Sigmoid colon (tissue), 6 donors: ENCODE measurements at regions not wholly inside any gene's neighbourhood (a gene's known extent, or its start where the extent isn't known, plus 50 kb on each side); places are given as distances from the start of the nearest gene placed in this dataset.

ENCODE experiments used
- DNase-seq: peaks from one replicate; pipeline ENCODE4 v3.0.0-alpha.2; 2019
- H3K27ac ChIP-seq, 4 donors: fragments of 200-600 bp; sonication (generic); one replicate each; pipeline ENCODE4 v1.5.1; 2016 to 2019; ENCODE audit warnings: mild to moderate bottlenecking in 1 of 4
- H3K27me3 ChIP-seq, 3 donors: fragments of 200-600 bp; sonication (generic); one replicate each; pipeline ENCODE4 v1.5.1; 2019; ENCODE audit warnings: mild to moderate bottlenecking in 1 of 3
- H3K36me3 ChIP-seq, 4 donors: fragments of 200-600 bp; sonication (generic); one replicate each; pipeline ENCODE4 v1.5.1; 2016 to 2019
- H3K4me1 ChIP-seq, 4 donors: fragments of 200-600 bp; sonication (generic); one replicate each; pipeline ENCODE4 v1.5.1; 2017 to 2019
- H3K4me3 ChIP-seq, 4 donors: fragments of 200-600 bp; sonication (generic); one replicate each; pipeline ENCODE4 v1.5.1; 2017 to 2019; ENCODE audit warnings: mild to moderate bottlenecking in 2 of 4, moderate library complexity in 1 of 4
- H3K9me3 ChIP-seq, 4 donors: fragments of 200-600 bp in 3 of 4; sonication (generic) in 3 of 4; one replicate each; pipeline versions ENCODE4 v1.5.1 to v1.6.1; 2013 to 2019
- EP300 ChIP-seq, 4 donors: sonication (generic); formaldehyde crosslinking; IDR thresholded peaks; one replicate each; pipeline ENCODE4 v1.6.1; 2017; ENCODE audit warnings: antibody characterized with exemption in 4 of 4
- POLR2A ChIP-seq, 2 donors: fragments of 450-650 bp; IDR thresholded peaks; one replicate each; pipeline ENCODE4 v1.6.1; 2016; ENCODE audit warnings: antibody characterized with exemption in 2 of 2, mild to moderate bottlenecking in 2 of 2, moderate library complexity in 2 of 2
- POLR2AphosphoS5 ChIP-seq, 4 donors: sonication (generic); formaldehyde crosslinking; IDR thresholded peaks; one replicate each; pipeline ENCODE4 v1.6.1; 2017; ENCODE audit warnings: antibody characterized with exemption in 4 of 4
- WGBS, 2 donors: extraction: QIAGEN DNeasy Blood & Tissue Kit; methylation state at CpG; one replicate each; pipeline ENCODE4 v1.1.7; 2013; 5-methylcytosine and 5-hydroxymethylcytosine counted together
- intact Hi-C: fragments of 100-400 bp; cut with DNase I; formaldehyde crosslinking; loops from one replicate; pipeline ENCODE4 v1.15.1; 2023
- TF ChIP-seq, protein P1 (sequence below), 4 experiments: fragments of 450-650 bp in 3 of 4; fragments of 200-600 bp in 1 of 4; IDR thresholded peaks; one replicate each; pipeline ENCODE4 v1.5.1; 2016 to 2019; ENCODE audit warnings: antibody characterized with exemption in 4 of 4, mild to moderate bottlenecking in 3 of 4, moderate library complexity in 2 of 4
- donor health status: healthy with polysubstance abuse.
- donor health status: healthy.

DNA sequence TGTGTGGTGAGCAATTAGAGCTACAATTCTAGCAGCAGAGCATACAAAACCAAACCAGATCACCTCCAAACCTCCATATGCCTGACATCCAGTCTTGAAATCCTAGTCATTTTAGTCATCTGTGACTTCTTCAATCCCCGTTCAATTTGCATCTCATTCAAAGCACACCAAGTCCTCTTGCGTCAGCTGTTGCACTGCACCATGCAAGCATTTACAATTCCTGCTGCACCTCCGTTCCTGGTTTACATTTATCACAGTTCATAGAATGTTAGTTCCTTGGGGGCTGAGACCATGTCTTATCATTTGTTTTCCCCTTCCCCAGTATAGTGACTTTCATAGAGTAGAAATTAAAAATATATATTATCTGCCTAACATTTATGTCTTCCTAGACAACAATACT lies 116.9 kb downstream of the BDH1 start:
- intact Hi-C loops, result no loop called here
- H3K4me3 ChIP-seq, result no peak overlapping the region
- H3K27me3 ChIP-seq, result peaks cover 0 to 4% (median 0%) of the 10 kb centered on the region in 3 donors
- H3K27ac ChIP-seq, result no peak overlapping the region
- TF ChIP-seq POLR2A (IDR thresholded peaks at IDR 0.05) (no peak), POLR2AphosphoS5 (IDR thresholded peaks at IDR 0.05) (no peak), EP300 (IDR thresholded peaks at IDR 0.05) (no peak)
- TF ChIP-seq, protein P1, sequence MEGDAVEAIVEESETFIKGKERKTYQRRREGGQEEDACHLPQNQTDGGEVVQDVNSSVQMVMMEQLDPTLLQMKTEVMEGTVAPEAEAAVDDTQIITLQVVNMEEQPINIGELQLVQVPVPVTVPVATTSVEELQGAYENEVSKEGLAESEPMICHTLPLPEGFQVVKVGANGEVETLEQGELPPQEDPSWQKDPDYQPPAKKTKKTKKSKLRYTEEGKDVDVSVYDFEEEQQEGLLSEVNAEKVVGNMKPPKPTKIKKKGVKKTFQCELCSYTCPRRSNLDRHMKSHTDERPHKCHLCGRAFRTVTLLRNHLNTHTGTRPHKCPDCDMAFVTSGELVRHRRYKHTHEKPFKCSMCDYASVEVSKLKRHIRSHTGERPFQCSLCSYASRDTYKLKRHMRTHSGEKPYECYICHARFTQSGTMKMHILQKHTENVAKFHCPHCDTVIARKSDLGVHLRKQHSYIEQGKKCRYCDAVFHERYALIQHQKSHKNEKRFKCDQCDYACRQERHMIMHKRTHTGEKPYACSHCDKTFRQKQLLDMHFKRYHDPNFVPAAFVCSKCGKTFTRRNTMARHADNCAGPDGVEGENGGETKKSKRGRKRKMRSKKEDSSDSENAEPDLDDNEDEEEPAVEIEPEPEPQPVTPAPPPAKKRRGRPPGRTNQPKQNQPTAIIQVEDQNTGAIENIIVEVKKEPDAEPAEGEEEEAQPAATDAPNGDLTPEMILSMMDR (IDR thresholded peaks at IDR 0.05), result no peak
- no peak for DNase-seq
- H3K36me3 ChIP-seq, result no peaks in the 10 kb centered on the region
- 92% methylated on average over 3 of the region's 3 CpGs for WGBS, 2 donors
- no peaks in the 10 kb centered on the region for H3K9me3 ChIP-seq
- H3K4me1 ChIP-seq, result no peaks in the 10 kb centered on the region

DNA sequence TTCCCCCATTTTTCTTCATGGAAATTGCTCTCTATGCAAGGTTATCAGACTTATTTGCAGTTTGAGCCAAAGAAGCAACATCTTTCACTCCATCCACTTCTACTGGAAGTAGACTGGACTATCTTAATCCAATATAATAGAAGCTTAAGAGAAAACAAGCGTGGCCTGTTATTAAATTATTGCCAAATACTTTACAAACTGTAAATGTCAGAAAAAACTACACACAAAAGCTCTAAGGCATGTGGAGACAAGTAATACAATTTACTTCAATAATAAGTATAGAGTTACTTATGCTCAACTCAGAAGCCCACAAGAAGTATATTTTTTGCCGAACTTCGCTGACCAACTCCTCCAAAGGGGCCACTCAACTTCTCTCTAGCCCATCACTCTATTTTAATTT lies 120.3 kb downstream of the BDH1 start:
- H3K27ac ChIP-seq, result no peak overlapping the region
- TF ChIP-seq, protein P1 (IDR thresholded peaks at IDR 0.05), result no peak
- no peak for TF ChIP-seq POLR2A (IDR thresholded peaks at IDR 0.05)
- no peak for TF ChIP-seq POLR2AphosphoS5 (IDR thresholded peaks at IDR 0.05)
- TF ChIP-seq EP300 (IDR thresholded peaks at IDR 0.05), result no peak
- H3K27me3 ChIP-seq, result peaks cover 0 to under 1% (median 0%) of the 10 kb centered on the region in 3 donors
- no peak overlapping the region for H3K4me3 ChIP-seq
- DNase-seq, result no peak
- H3K36me3 ChIP-seq, result no peaks in the 10 kb centered on the region
- intact Hi-C loops, result no loop called here
- H3K9me3 ChIP-seq, result no peaks in the 10 kb centered on the region
- H3K4me1 ChIP-seq, result peaks cover 0 to 12% (median 9%) of the 10 kb centered on the region in 4 donors
- WGBS, 2 donors, result 88 to 91% methylated on average over 3 of the region's 3 CpGs

DNA sequence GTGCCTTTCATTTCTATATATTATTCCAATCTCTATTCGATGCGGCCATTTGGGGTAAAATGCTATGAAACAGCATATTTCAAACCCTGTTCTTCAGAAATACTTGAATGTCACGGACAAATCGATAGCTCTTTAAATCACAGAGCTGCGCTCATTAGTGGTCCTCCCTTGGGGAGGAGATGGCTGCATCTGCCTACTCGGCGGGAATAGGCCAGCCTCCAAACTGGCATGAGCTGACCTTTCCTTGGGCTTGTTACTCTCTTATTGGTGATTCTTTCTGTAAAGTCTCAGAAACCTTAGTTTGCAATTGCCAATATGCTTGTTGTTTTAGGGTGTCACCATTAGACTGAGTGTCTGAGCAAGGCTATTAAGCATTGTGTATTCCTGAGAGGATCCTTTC lies 120.9 kb downstream of the BDH1 start:
- no peaks in the 10 kb centered on the region for H3K9me3 ChIP-seq
- H3K27me3 ChIP-seq, result no peaks in the 10 kb centered on the region
- WGBS, 2 donors, result 78 to 97% methylated on average over 7 of the region's 7 CpGs
- H3K4me3 ChIP-seq, result no peak overlapping the region
- no peak for DNase-seq
- no peak overlapping the region for H3K27ac ChIP-seq
- intact Hi-C loops, result no loop called here
- H3K4me1 ChIP-seq, result peaks cover 0 to 12% (median 9%) of the 10 kb centered on the region in 4 donors
- H3K36me3 ChIP-seq, result no peaks in the 10 kb centered on the region
- TF ChIP-seq, protein P1 (IDR thresholded peaks at IDR 0.05), result no peak
- TF ChIP-seq POLR2A (IDR thresholded peaks at IDR 0.05) (no peak), POLR2AphosphoS5 (IDR thresholded peaks at IDR 0.05) (no peak), EP300 (IDR thresholded peaks at IDR 0.05) (no peak)

DNA sequence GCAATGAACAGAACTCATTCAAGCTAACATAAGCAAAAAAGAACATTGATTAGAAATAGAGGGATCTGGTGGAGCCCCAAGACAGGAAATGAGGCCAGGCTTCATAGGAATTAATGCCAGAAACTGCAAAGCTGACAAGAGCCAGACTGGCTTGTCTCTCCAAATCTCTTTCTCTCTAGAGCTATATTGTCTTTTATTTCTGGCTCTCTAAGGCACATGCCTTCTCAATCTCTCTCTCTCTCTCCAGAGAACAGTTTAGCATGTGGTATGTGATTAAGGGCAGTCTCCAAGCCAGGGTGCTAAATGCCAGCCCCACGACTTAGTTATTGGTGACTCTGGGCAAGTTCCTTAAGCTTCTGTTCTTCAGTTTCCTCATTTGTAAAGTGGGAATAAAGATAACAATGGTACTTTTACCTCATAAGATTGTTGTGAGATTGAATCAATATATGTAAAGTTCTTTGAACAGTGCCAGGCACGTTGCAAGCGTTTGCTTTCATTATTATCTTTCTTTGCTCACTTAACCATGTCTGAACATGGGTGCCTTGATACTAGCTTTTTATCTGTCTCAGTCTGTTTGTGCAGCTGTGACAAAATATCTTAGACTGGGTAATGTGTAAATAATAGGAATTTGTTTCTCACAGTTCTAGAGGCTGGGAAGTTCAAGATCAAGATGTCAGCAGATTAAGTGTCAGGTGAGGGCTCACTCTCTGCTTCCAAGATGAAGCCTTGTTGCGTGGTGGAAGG lies 123.2 kb downstream of the BDH1 start:
- TF ChIP-seq POLR2AphosphoS5 (IDR thresholded peaks at IDR 0.05) (no peak), EP300 (IDR thresholded peaks at IDR 0.05) (no peak), POLR2A (IDR thresholded peaks at IDR 0.05) (no peak)
- TF ChIP-seq, protein P1 (IDR thresholded peaks at IDR 0.05), result no peak
- Histone ChIP-seq H3K36me3 (no peaks in the 10 kb centered on the region), H3K27ac (peak overlapping the region in 2 of 4 donors; percentile 9 to 10), H3K4me3 (no peak overlapping the region), H3K9me3 (no peaks in the 10 kb centered on the region), H3K27me3 (no peaks in the 10 kb centered on the region), H3K4me1 (peaks cover 0 to 12% (median 9%) of the 10 kb centered on the region in 4 donors)
- intact Hi-C loops, result no loop called here
- WGBS, 2 donors, result 33 to 45% methylated on average over 4 of the region's 4 CpGs
- DNase-seq, result no peak
